Tibial nerve (tissue), 4 donors: ENCODE measurements at regions not wholly inside any gene's neighbourhood (a gene's known extent, or its start where the extent isn't known, plus 50 kb on each side); places are given as distances from the start of the nearest gene placed in this dataset.

Source experiments
- CTCF ChIP-seq, 5 experiments: fragments of 200-600 bp in 3 of 5; fragments of 450-650 bp in 2 of 5; sonication (generic) in 3 of 5; IDR thresholded peaks; one replicate each; pipeline ENCODE4 v1.5.1; 2016 to 2019; ENCODE audit warnings: antibody characterized with exemption in 5 of 5, mild to moderate bottlenecking in 3 of 5, moderate library complexity in 2 of 5
- EP300 ChIP-seq, 2 donors: sonication (generic); formaldehyde crosslinking; IDR thresholded peaks; one replicate each; pipeline ENCODE4 v1.6.1; 2017; ENCODE audit warnings: antibody characterized with exemption in 2 of 2, mild to moderate bottlenecking in 1 of 2
- POLR2A ChIP-seq, 2 donors: fragments of 450-650 bp; IDR thresholded peaks; one replicate each; pipeline ENCODE4 v1.6.1; 2017; ENCODE audit warnings: antibody characterized with exemption in 2 of 2, mild to moderate bottlenecking in 2 of 2, moderate library complexity in 2 of 2

GRCh38 chr7:68587599-68587998 lies 1010.7 kb upstream of the AUTS2 start:
- no peak for TF ChIP-seq CTCF (IDR thresholded peaks at IDR 0.05)
- no peak for TF ChIP-seq EP300 (IDR thresholded peaks at IDR 0.05)
- no peak for TF ChIP-seq POLR2A (IDR thresholded peaks at IDR 0.05)
